GM19239 (cell line): ENCODE measurements at regions not wholly inside any gene's neighbourhood (a gene's known extent, or its start where the extent isn't known, plus 50 kb on each side); places are given as distances from the start of the nearest gene placed in this dataset.

ENCODE experiments used
- DNase-seq: peaks from one replicate; pipeline ENCODE4 v3.0.0; 2011; ENCODE audit warnings: low spot score; ENCODE audit not compliant: insufficient read length
- FAIRE-seq: peaks from 2 replicates; lab custom pipeline; 2011; peaks lifted over from hg19 to GRCh38; lab: Jason Lieb, UNC

- DNase-seq (no peak), FAIRE-seq (no peak)
Observed at GRCh38 chr4:157576671-157577217, 356.2 kb downstream of the GRIA2 start.

- DNase-seq (no peak), FAIRE-seq (no peak)
Observed at GRCh38 chr4:157575339-157575738, 354.8 kb downstream of the GRIA2 start.

GRCh38 chr4:157574606-157575005, 354.1 kb downstream of the GRIA2 start:
- DNase-seq (no peak), FAIRE-seq (no peak)

GRCh38 chr4:157572951-157573350, 352.4 kb downstream of the GRIA2 start:
- DNase-seq = no peak
- no peak for FAIRE-seq

- no peak for DNase-seq
- FAIRE-seq = no peak
Observed at GRCh38 chr4:157572284-157572683, 351.8 kb downstream of the GRIA2 start.

DNA sequence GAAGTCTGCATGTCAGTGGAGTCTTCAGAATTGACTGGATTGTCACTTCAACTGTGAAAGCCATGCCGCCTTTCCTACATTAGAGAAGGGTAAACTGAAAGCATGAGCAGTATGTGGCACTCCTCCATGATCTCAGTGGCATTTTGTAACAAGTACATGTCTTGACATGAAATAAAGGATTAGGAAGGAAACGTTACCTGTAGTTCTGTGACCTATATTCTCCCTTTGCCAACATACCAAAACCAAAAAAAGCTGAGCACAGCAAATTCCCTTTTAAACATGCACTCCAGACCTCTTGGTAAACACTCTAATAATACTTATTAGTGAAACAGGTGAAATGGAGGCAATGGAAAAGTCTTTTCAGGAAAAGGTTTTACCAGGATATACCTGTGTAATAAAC, 344.2 kb downstream of the GRIA2 start:
- DNase-seq (no peak), FAIRE-seq (no peak)

GRCh38 chr4:157564218-157564617, 343.7 kb downstream of the GRIA2 start:
- no peak for FAIRE-seq

GRCh38 chr4:157558016-157558415, 337.5 kb downstream of the GRIA2 start:
- DNase-seq (no peak), FAIRE-seq (no peak)

More at GRCh38 chr4:157564218-157564617, 343.7 kb downstream of the GRIA2 start:
- no peak for DNase-seq

DNA sequence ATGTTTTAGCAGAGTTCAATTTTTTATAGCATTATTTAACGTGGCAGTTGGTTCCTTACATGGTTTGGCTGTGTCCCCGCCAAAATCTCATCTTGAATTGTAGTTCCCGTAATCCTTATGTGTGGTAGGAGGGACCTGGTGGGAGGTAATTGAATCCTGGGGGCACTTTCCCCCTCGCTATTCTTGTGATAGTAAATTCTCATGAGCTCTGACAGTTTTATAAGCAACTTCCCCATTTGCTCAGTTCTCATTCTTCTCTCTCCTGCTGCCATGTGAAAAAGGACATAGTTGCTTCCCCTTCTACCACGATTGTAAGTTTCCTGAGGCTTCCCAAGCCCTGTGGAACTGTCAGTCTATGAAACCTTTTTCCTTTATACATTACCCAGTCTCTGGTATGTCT, 329.5 kb downstream of the GRIA2 start:
- DNase-seq = no peak
- no peak for FAIRE-seq

GRCh38 chr4:157527954-157528353, 307.4 kb downstream of the GRIA2 start:
- no peak for FAIRE-seq

DNA sequence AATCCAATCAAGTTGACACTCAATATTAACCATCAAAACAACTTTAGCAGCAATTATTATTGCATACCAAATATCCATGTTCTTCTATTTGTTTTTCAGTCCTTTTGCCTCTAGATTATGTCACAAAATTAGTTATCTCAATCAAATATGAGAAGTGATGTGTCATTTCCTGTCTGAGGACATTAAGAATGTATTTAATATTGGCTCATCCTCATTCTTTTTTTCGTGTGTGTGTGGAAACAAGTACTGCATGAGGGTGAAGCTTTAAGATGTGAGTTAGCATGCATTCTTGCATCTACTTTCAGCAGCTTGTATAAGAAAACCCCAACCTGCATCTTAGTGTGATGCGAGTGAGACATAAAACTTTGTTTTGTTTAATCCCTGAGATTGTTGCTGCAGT, 301.4 kb downstream of the GRIA2 start:
- no peak for FAIRE-seq
- DNase-seq = no peak

More at GRCh38 chr4:157527954-157528353, 307.4 kb downstream of the GRIA2 start:
- no peak for DNase-seq

- no peak for FAIRE-seq
- DNase-seq = no peak
Observed at GRCh38 chr4:157514711-157515110, 294.2 kb downstream of the GRIA2 start.

DNA sequence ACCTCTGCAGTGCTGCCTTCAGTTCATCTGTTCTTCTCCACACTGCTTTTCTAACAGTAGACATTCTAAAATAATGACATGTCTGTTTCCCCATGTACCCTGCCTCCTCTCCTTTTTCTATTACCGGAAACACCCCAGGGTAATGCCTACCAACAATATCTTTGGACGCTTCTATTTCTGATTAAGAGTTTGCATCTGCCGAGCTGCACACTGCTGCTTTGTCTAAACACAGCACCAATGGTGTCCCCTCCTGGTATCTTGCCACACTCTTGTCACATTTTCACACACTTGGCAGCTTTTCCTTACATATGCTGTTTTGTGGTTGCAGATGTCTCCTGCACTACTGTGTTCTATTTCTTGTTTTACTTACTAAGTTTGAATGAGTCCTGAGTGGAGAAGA, 288.8 kb downstream of the GRIA2 start:
- FAIRE-seq (no peak), DNase-seq (no peak)

DNA sequence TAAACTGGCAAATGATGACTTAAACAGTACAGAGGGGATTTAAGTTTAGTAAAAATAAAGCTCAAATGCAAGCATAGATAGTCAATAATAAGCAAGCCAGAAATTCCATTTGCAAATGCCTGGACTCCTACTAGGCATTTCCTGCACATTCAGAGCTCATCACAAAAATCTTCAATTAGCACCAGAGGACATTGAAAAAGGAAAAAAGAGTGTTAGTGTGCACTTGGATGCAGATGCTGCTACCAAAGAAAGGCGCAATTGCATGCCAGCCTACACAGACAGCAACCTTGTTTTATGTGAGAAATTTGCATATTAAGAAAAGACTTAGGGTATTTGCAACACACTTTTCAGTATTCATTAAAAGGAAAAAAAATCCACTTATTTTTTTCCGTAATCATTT, 282.1 kb downstream of the GRIA2 start:
- no peak for FAIRE-seq
- no peak for DNase-seq

- FAIRE-seq (no peak), DNase-seq (no peak)
Observed at GRCh38 chr4:157459785-157460184, 239.3 kb downstream of the GRIA2 start.

DNA sequence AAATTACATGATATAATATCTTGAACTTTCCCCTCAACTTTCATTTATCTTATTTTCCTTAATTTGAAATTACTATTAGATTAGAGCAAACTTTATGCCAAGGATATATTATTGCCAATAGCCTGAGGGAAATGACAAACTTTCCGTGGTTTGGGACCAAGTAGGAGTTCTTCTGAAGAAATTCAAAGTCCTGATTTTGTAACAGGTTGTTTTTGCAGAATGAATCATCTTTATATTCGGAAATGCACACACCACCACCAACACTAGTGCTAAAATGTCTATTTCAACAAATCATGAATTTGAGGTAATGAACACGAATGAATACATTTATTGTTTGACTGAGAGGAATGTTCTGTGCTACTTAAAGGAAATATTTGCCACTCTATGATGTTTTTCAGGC, 226.7 kb downstream of the GRIA2 start:
- DNase-seq (no peak), FAIRE-seq (no peak)

- no peak for FAIRE-seq
- no peak for DNase-seq
Observed at GRCh38 chr4:157444014-157444413, 223.5 kb downstream of the GRIA2 start.

DNA sequence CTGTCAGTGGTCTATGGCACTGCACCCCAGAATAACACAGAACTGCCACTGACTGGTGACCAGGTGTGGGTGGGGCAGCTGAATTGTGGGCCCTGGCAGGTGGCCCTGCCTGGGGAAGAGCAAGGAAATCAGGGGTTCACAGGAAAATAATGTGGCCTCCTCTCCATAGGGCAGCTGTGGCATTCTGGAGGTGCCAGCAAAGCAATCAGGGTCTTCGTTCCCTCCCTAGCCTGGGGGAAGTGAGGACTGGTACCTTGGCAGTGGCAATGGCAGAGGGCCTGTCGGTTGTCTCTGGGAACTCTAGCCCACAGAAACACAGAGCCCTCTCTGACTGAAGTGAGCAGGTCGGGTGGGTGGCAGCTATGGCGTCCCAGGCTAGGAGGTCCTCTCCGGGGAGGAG, 223.0 kb downstream of the GRIA2 start:
- no peak for FAIRE-seq

GRCh38 chr4:157425897-157426296, 205.4 kb downstream of the GRIA2 start:
- FAIRE-seq (no peak), DNase-seq (no peak)

More for the DNA sequence above, 223.0 kb downstream of the GRIA2 start:
- no peak for DNase-seq

GRCh38 chr4:157423526-157424020, 203.0 kb downstream of the GRIA2 start:
- no peak for FAIRE-seq
- no peak for DNase-seq

- DNase-seq (no peak), FAIRE-seq (no peak)
Observed at GRCh38 chr4:157421365-157421764, 200.8 kb downstream of the GRIA2 start.
